IMR-90 (cell line): ENCODE measurements at regions not wholly inside any gene's neighbourhood (a gene's known extent, or its start where the extent isn't known, plus 50 kb on each side); places are given as distances from the start of the nearest gene placed in this dataset.
"Not testable (repeated sequence)": the region's sequence is repeated elsewhere in the genome, so short reads cannot be mapped to it uniquely, and the experiment has no call there.

Source experiments
- BHLHE40 ChIP-seq: fragments of 150-350 bp; IDR thresholded peaks from 2 replicates; pipeline ENCODE4 v1.6.1; 2016; ENCODE audit warnings: mild to moderate bottlenecking, low read depth, low read length
- CEBPB ChIP-seq: IDR thresholded peaks from 2 replicates; pipeline ENCODE4 v1.6.1; 2012; ENCODE audit warnings: low read depth, low read length, improper control_type of control experiment
- FOS ChIP-seq: fragments of 150-350 bp; IDR thresholded peaks from 2 replicates; pipeline ENCODE4 v1.6.1; 2016; ENCODE audit warnings: low read depth, low read length
- MAZ ChIP-seq: IDR thresholded peaks from 2 replicates; pipeline ENCODE4 v1.6.1; 2012; ENCODE audit warnings: low read depth, mild to moderate bottlenecking, low read length, improper control_type of control experiment, moderate library complexity, borderline replicate concordance
- MXI1 ChIP-seq: IDR thresholded peaks from 2 replicates; pipeline ENCODE4 v1.6.1; 2012; ENCODE audit warnings: low read depth, mild to moderate bottlenecking, low read length, moderate library complexity, borderline replicate concordance
- NFE2L2 ChIP-seq: fragments of 150-350 bp; IDR thresholded peaks from 2 replicates; pipeline ENCODE4 v1.6.1; 2016; ENCODE audit warnings: low read depth, mild to moderate bottlenecking, low read length
- POLR2A ChIP-seq: IDR thresholded peaks from 2 replicates; pipeline ENCODE4 v1.6.1; 2012; ENCODE audit warnings: mild to moderate bottlenecking, low read depth, low read length
- RAD21 ChIP-seq: IDR thresholded peaks from 2 replicates; pipeline ENCODE4 v1.6.1; 2012; ENCODE audit warnings: low read length, improper control_type of control experiment
- RCOR1 ChIP-seq: IDR thresholded peaks from 2 replicates; pipeline ENCODE4 v1.6.1; 2012; ENCODE audit warnings: mild to moderate bottlenecking, low read length, improper control_type of control experiment; ENCODE audit not compliant: insufficient replicate concordance
- RFX5 ChIP-seq: IDR thresholded peaks from 2 replicates; pipeline ENCODE4 v1.8.0; 2012; ENCODE audit warnings: low read depth, mild to moderate bottlenecking, low read length, moderate library complexity
- SMC3 ChIP-seq: fragments of 150-350 bp; IDR thresholded peaks from 2 replicates; pipeline ENCODE4 v1.6.1; 2016; ENCODE audit warnings: low read depth, mild to moderate bottlenecking, antibody characterized with exemption, low read length, moderate library complexity
- TF ChIP-seq, protein P1 (sequence below): conservative IDR thresholded peaks from 2 replicates; pipeline ENCODE4 v1.5.1; 2012; ENCODE audit warnings: mild to moderate bottlenecking, low read depth, low read length, improper control_type of control experiment
- TF ChIP-seq, protein P2 (sequence below): fragments of 150-350 bp; IDR thresholded peaks from 2 replicates; pipeline ENCODE4 v1.6.1; 2017; ENCODE audit warnings: mild to moderate bottlenecking, antibody characterized with exemption, low read length, low read depth
- TF ChIP-seq, protein P3 (sequence below): fragments of 150-350 bp; IDR thresholded peaks from 2 replicates; pipeline ENCODE4 v1.6.1; 2016; ENCODE audit warnings: low read depth, mild to moderate bottlenecking, low read length, moderate library complexity, borderline replicate concordance

DNA sequence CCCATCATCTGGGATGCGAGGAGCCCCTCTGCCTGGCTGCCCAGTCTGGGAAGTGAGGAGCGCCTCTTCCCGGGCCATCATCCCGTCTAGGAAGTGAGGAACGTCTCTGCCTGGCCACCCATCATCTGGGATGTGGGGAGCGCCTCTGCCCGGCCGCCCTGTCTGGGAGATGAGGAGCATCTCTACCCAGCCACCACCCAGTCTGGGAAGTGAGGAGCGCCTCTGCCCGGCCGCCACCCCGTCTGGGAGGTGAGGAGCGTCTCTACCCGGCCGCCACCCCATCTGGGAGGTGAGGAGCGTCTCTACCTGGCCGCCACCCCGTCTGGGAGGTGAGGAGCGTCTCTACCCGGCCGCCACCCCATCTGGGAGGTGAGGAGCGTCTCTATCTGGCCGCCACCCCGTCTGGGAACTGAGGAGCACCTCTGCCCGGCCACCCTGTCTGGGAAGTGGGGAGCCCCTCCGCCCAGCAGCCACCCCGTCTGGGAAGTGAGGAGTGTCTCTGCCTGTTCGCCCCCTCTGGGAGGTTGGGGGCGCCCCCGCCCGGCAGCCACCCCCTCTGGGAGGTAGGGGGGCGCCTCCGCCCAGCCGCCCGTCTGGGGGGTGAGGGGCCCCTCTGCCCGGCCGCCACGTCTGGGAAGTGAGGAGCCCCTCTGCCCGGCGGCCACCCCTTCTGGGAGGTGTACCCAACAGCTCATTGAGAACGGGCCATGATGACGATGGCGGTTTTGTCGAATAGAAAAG is 80.5 kb downstream of the NAA11 start:
- TF ChIP-seq, protein P1, sequence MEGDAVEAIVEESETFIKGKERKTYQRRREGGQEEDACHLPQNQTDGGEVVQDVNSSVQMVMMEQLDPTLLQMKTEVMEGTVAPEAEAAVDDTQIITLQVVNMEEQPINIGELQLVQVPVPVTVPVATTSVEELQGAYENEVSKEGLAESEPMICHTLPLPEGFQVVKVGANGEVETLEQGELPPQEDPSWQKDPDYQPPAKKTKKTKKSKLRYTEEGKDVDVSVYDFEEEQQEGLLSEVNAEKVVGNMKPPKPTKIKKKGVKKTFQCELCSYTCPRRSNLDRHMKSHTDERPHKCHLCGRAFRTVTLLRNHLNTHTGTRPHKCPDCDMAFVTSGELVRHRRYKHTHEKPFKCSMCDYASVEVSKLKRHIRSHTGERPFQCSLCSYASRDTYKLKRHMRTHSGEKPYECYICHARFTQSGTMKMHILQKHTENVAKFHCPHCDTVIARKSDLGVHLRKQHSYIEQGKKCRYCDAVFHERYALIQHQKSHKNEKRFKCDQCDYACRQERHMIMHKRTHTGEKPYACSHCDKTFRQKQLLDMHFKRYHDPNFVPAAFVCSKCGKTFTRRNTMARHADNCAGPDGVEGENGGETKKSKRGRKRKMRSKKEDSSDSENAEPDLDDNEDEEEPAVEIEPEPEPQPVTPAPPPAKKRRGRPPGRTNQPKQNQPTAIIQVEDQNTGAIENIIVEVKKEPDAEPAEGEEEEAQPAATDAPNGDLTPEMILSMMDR, result not testable (repeated sequence)
- not testable (repeated sequence) for TF ChIP-seq POLR2A, MAZ, NFE2L2, MXI1, CEBPB, RFX5, FOS, RAD21, RCOR1, SMC3, BHLHE40
- TF ChIP-seq, protein P2, sequence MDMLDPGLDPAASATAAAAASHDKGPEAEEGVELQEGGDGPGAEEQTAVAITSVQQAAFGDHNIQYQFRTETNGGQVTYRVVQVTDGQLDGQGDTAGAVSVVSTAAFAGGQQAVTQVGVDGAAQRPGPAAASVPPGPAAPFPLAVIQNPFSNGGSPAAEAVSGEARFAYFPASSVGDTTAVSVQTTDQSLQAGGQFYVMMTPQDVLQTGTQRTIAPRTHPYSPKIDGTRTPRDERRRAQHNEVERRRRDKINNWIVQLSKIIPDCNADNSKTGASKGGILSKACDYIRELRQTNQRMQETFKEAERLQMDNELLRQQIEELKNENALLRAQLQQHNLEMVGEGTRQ, result not testable (repeated sequence)
- TF ChIP-seq, protein P3, sequence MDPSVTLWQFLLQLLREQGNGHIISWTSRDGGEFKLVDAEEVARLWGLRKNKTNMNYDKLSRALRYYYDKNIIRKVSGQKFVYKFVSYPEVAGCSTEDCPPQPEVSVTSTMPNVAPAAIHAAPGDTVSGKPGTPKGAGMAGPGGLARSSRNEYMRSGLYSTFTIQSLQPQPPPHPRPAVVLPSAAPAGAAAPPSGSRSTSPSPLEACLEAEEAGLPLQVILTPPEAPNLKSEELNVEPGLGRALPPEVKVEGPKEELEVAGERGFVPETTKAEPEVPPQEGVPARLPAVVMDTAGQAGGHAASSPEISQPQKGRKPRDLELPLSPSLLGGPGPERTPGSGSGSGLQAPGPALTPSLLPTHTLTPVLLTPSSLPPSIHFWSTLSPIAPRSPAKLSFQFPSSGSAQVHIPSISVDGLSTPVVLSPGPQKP, result not testable (repeated sequence)
